ENCODE measurements at regions not wholly inside any gene's neighbourhood (a gene's known extent, or its start where the extent isn't known, plus 50 kb on each side); places are given as distances from the start of the nearest gene placed in this dataset.
"Not testable (repeated sequence)": the region's sequence is repeated elsewhere in the genome, so short reads cannot be mapped to it uniquely, and the experiment has no call there.

DNA sequence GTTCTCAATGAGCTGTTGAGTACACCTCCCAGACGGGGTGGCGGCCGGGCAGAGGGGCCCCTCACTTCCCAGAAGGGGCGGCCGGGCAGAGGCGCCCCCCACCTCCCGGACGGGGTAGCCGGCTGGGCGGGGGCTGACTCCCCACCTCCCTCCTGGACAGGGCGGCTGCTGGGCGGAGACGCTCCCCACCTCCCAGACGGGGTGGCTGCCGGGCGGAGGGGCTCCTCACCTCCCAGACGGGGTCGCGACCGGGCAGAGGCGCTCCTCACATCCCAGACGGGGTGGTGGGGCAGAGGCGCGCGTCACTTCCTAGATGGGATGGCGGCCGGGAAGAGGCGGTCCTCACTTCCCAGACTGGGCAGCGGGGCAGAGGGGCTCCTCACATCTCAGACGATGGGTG, 86.5 kb upstream of the STOX2 start:
- TF ChIP-seq, protein P1, sequence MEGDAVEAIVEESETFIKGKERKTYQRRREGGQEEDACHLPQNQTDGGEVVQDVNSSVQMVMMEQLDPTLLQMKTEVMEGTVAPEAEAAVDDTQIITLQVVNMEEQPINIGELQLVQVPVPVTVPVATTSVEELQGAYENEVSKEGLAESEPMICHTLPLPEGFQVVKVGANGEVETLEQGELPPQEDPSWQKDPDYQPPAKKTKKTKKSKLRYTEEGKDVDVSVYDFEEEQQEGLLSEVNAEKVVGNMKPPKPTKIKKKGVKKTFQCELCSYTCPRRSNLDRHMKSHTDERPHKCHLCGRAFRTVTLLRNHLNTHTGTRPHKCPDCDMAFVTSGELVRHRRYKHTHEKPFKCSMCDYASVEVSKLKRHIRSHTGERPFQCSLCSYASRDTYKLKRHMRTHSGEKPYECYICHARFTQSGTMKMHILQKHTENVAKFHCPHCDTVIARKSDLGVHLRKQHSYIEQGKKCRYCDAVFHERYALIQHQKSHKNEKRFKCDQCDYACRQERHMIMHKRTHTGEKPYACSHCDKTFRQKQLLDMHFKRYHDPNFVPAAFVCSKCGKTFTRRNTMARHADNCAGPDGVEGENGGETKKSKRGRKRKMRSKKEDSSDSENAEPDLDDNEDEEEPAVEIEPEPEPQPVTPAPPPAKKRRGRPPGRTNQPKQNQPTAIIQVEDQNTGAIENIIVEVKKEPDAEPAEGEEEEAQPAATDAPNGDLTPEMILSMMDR (IDR thresholded peaks at IDR 0.05; ENCODE audit: insufficient read depth, low read length, poor library complexity, severe bottlenecking), result not testable (repeated sequence)
- TF ChIP-seq EZH2phosphoT487 (conservative IDR thresholded peaks at IDR 0.05; ENCODE audit: low read length), result not testable (repeated sequence)
